HG03432 (cell line): ENCODE measurements at regions not wholly inside any gene's neighbourhood (a gene's known extent, or its start where the extent isn't known, plus 50 kb on each side); places are given as distances from the start of the nearest gene placed in this dataset.
"Not testable (repeated sequence)": the region's sequence is repeated elsewhere in the genome, so short reads cannot be mapped to it uniquely, and the experiment has no call there.

ENCODE experiments used
- ATAC-seq: cut with Tn5 transposase; IDR thresholded peaks from one replicate; pipeline ENCODE4 v1.9.1; 2021; ENCODE audit warnings: mild to moderate bottlenecking, moderate library complexity; ENCODE audit not compliant: unreplicated experiment

DNA sequence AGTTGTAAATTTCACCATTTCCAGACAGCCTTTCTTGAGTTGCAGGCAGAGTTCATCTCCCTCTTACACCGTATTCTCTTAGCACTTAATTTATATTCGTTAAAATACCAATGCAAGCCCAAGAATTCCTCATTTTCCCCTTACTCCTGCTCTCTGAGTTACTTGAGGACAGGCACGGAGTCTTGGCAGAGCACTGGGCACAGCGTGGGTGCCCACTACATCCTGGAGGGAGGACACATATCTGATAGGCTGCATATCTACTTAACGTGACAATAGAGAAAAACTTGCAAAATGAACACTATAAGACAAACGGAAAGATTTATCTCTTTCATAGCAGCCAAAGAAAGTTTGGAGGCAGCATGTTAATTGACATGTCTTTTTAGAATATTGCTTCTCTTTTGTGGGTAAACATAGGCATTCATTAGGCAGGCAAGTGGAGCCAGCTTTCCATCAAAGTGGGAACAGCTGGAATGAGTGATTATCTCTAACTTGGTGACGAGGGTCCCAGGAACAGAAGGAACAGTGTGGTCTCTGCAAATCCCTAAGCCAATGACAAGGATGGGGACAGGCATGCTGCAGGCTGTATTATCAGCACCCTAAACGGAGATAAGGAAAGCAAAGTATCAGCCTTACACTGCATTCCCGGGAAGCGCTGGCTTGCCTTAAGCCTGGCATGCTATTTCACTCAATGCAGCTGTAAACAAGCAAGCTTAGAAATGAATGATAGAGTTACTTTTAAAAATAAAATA, 116.5 kb downstream of the RTP4 start:
- no peak for ATAC-seq

DNA sequence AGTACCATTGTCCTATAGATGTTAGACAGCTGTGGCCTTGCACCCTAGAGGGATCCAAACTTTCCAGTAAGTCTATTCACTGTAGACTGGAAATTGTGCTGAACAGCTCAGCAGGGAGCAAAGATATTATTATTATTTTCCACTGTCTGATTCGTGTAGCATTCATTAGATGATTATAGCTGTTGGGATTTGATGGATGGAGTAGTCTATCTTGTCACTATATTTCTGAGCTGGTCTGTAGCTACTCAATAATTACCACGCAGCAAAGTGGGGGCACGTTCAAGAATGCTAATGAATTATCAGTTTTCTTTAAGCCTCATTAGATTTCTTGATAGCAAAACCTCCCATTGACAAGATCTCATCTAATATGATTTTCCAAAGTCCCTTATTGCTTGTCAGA, 113.2 kb downstream of the RTP4 start:
- ATAC-seq = no peak

DNA sequence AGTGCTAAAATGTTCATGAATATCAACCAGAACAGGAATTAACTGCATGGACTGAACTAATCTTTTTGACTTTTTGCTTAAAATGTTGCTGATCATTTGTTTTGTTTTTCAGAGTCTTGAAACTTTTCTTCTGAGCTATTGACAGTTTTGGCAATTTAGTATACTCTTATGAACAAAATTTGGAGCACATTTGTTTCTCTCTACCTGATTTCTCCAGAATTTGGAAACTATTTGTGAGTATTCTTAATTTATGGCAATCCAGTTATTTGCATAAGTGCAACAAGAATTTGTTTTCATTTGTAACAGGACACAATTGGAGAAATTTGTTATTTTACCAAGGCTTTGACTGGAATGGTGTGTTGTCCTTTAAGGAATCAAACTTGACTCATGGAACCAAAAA, 107.4 kb downstream of the RTP4 start:
- ATAC-seq = not testable (repeated sequence)

DNA sequence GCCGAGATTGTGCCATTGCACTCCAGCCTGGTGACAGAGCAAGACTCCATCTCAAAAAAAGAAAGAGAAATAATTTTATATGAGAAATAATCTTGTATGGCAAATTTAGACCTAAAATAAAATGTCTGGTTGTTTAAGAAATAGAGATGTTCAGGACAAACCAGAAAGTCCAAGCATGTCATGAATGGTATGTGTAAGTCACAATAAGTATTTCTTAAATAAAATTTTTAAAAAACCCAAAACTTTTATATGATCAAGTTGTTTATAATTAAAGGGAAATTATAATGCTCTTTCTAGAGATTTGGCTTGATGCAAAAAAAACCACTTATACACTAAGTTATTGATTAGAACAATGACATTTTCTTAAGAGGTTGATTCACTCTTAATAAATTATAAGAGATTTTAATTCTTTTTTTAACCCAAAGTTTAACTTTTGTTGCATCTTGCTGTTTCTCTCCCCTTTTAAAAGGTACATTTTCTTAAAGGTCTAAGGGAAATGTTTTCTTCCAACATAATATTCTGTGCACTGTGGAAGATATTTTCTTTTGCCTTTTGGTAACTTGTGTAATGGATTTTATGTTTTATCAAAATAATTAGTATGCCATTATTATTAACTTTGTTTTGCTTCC, 105.7 kb downstream of the RTP4 start:
- no peak for ATAC-seq

DNA sequence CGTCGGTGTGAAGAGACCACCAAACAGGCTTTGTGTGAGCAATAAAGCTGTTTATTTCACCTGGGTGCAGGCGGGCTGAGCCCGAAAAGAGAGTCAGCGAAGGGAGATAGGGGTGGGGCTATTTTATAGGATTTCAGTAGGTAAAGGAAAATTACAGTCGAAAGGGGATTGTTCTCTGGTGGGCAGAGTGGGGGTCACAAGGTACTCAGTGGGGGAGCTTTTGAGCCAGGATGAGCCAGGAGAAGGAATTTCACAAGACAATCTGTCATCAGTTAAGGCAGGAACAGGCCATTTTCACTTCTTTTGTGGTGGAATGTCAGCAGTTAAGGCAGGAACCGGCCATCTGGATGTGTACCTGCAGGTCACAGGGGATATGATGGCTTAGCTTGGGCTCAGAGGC, 98.1 kb downstream of the RTP4 start:
- not testable (repeated sequence) for ATAC-seq

DNA sequence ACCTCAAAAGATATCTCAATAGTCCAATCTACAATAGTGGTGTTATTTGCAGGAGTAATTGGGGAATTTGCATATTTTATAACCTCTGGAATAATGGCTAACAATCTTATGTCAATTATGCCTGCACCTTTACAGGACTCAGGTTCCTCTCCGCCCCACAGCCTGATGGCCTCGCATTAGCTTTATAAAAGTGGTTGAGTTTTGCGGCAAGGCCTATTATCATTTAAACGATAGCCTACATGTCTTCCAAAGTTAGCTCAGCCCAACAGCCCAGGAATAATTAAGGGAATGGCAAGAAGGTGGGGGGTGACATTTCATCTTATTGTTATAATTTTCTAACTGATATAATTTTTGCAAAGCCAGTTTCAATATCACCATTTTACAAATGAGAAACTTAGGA, 97.3 kb downstream of the RTP4 start:
- no peak for ATAC-seq

DNA sequence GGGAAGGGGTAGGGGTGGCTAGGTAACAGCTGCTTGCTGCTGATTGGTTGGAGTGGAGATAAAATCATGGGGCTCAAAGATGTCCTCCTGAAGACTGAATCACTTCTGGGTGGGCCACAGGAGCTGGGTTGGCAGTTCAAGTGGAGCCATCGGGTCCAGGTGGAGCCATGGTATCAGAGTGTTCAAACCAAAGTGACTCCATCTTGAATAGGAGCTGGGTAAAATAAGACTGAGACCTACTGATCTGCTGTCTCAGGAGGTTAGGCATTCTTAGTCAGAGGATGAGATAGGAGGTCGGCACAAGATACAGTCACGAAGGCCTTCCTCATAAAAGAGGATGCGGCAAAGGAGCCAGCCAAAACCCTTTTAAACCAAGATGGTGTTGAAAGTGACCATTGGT, 96.5 kb downstream of the RTP4 start:
- no peak for ATAC-seq

DNA sequence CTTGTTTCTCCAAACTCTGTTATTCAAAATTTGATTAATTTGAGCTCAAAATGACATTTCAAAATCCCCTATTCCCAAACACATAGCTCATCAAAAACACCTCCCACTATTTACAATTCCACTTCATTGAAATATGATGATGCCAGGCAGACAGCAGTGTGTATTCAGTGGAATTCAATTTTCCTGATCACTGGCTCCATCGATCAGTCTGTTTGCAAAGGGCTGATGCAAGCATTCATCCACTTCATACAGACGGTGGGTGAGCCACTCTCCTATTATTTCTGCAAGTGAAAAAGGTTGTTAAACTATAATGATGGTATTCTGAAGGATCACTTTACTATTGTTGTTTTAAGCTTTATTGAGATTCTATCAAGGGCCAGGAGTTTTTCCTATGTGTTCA, 90.7 kb downstream of the RTP4 start:
- ATAC-seq = no peak

DNA sequence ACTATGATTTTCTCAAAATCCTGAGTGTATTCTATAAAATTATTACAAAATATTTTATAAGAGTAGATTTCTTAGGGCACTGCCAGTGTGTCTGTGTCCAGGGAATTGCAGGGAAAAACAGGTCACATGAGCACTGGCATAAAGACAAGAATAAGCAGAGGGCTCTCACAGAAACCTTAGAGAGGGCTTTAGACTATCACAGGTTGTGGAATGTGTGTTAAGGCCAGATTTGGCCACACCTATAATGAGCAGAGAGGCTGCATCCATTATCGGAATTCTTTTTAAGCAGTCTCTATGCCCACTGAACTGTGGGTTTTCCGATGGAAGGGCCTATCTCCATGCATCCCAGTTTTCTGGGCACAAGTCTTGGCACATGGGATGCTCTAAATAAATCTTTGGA, 90.2 kb downstream of the RTP4 start:
- ATAC-seq = no peak

DNA sequence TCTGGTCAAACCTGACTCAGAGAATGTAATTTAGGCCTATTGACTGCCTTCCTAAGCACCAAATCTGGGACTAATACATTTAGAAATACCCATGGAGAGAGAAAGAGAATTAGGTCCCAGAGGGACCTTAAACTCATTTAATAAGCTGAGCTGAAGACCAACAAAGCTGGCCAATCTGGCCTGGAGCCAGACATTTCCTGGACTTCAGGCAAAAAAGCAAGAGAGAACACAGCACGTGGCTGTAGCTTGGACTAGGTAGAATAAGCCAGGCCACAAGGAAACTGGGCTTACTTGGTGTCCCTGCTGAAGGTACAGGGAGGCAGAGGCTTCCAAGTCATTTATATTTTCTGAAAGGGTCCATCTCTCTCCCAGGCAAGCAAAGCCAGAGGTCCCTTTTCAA, 88.1 kb downstream of the RTP4 start:
- no peak for ATAC-seq

DNA sequence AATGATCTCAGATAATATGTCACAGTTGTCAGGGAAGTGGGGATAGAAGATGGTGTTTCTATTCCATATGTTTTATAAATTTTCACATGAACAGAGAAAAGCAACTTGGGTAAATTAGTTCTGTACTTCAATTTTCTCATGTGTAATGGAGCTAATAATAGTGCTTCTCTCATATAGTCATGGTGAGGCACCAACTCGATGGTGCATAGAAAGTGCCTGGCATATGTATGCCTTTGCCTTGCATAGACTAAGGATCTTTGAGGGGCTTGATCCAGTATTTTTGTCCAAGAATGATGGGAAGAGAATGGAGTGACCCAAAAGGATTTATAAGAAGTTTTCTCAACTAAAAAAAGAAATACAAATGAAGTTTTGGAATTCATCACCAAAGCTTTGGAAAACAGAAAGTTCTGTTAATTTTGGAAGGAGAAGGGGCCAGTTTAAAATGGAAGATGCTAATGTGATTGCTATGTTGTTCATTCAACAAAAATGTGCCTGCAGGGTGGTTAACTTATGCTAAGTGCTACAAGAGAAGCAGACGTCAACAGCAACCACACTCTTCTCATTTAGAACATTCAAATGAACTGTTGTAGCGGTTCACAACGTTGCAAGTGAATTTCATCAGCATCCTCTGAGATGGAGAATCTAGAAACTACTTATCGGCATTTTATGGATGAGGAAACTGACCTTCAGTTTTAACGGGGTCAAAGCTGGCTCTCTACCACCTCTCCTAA, 86.1 kb downstream of the RTP4 start:
- ATAC-seq = no peak

DNA sequence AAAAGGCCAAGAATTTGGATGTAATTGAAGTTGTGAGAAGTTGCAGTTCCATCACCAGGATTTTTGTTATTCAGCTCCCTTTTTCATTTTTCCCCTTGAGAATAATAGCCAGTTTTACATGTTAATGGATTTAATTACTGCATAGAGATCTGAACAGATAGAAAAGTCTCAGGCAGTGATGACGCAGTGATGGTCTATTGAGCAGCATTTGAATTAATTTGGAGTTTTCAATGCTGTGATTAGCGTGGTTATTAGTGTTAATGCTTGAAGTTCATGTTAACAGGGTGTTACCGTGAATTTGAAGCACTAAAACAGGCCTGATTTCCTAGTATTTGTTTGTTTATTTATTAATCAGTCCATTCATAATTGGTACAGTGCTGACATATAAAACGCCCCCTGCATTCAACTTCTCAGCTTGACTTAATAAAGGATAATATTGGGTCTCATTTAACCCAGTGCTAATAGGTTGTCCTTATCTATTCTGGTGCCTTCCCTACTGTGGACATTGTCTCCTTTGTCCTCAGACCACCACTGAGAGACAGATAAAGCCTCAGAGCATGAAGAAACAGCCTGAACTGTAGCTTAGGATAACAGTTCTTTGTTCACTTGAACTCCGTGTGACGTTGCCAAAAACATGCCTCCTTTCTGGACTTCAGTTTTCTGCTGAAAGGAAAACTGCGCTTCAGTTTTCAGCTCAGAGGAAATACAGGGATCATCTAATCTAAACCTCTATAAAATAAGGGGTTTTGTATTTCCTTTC, 82.4 kb downstream of the RTP4 start:
- ATAC-seq = no peak

DNA sequence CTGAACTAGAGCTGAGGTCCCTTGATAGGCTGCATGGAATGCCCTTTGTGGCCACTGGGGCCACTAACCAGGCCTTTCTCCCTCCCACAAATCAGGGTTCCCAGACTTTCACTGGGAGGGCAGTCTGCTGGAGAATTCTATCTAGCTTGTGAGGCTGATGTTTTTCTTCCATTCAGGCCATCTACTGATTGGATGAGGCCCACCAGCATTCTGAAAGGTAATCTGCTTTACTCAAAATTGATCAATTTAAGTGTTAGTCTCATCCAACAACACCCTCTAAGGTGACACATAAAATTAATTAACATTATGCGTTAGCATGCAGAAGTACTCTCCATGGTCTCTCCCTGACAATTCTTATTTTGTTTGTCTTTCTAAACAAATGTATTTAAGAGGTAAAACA, 80.5 kb downstream of the RTP4 start:
- ATAC-seq = no peak

DNA sequence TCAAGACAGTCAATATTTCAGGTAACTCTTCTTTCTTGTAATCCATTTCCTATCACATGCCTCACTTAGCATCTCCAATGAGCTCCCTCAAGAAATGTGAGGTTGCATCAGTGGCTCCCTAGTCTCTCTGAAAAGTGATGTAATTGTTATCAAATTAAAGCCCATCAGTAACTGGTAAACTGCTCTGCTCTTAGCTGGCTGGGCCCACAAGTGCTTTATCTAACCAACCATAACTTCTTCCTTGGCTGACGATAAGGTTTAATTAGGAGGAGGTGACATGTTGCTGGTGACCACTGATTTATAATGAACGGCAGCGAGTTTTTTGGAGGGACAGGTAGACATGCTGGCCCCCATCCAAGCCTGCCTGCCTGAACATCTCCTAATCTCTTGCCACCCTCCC, 79.6 kb downstream of the RTP4 start:
- no peak for ATAC-seq

DNA sequence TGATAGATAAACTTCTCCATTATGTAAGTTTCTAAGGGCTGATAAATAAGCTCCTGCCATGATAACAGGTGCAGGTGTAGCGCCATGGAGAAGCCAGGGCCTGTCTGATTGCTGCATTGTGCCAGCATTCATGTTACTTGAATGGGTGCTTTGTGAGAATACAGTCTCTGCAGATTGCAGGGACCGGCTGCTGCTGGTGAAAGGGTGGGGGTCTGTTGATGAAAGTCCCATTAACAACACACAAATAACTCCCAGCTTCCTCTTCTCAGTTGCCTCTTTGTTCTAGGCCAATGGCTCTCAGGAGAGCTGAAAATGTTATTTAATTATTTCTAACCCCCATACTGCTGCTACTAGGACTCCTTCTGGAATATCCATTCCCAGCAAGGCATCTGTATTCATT, 77.2 kb downstream of the RTP4 start:
- no peak for ATAC-seq

DNA sequence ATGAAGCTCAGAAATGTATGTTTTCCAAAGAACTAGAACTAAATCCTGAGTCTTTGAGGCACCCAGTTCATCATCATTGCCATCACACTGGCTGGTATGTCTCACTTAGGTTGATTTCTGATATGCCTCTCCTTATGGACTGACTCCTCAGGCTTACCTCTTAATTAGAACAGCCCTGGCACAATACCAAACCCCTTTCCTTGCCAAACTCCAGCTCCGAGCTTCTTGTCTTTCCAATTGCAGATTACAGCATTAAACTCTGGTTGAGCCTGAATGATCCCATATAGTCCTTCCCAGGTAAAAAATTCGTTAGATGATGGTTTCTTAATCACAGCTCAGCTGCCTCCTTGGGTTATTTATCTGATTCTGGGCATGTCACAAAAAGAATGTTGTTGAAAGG, 66.3 kb downstream of the RTP4 start:
- ATAC-seq = no peak

DNA sequence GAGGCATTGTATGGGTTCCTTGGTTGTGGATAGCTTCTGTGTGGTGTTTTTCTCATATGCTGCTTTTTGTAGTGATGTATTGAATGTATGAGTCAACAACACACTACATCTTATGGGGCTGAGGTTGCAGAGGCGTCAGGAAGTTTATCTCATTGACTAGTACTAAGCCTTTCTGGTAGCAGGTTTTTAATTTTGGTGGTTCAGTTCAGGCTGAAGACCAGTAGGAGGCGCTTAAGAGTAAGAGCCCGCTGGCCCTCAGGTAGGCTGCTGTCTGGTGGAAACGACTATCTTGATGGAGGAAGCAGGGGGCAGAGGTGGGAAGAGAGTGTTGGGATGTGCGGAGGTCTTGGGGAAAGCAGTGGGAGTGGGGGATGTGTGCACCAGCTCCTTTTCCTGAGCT, 62.4 kb downstream of the RTP4 start:
- ATAC-seq = no peak
